ENCODE measurements at regions not wholly inside any gene's neighbourhood (a gene's known extent, or its start where the extent isn't known, plus 50 kb on each side); places are given as distances from the start of the nearest gene placed in this dataset.

- Mint-ChIP-seq H3K27me3 (peaks cover 35 to 65% of the 10 kb centered on the region in 2 donors), H3K9me3 (peaks cover 0 to 4% (median 1%) of the 10 kb centered on the region in 5 donors), H3K4me1 (no peaks in the 10 kb centered on the region), H3K4me3 (no peak overlapping the region), H3K36me3 (no peaks in the 10 kb centered on the region), H3K27ac (no peak overlapping the region)
- no peak for DNase-seq
- no peaks in the 10 kb centered on the region for H3K4me1 ChIP-seq (ENCODE audit: insufficient read depth, low read length)
- CTCF ChIA-PET, result no interaction called here
- no peaks in the 10 kb centered on the region for H3K36me3 ChIP-seq (ENCODE audit: insufficient read depth, low read length)
- no peaks in the 10 kb centered on the region for H3K9me3 ChIP-seq (ENCODE audit: low read length)
- H3K27ac ChIP-seq (ENCODE audit: low read depth, low read length), result no peak overlapping the region
- H3K4me3 ChIP-seq (ENCODE audit: low read length), result no peak overlapping the region
- POLR2A ChIA-PET, result no interaction called here
- peaks cover 5% of the 10 kb centered on the region for H3K27me3 ChIP-seq (ENCODE audit: insufficient read depth, low read length, poor library complexity, severe bottlenecking)
Measured at GRCh38 chr17:79667121-79667715, 56.4 kb upstream of the RBFOX3 start.

GRCh38 chr17:79666111-79666510 lies 55.3 kb upstream of the RBFOX3 start:
- peaks cover 33 to 69% of the 10 kb centered on the region in 2 donors for H3K27me3 Mint-ChIP-seq
- no peak for DNase-seq
- H3K4me3 ChIP-seq (ENCODE audit: low read length), result no peak overlapping the region
- peaks cover 0 to 9% (median 0%) of the 10 kb centered on the region in 5 donors for H3K9me3 Mint-ChIP-seq
- no peak overlapping the region for H3K4me3 Mint-ChIP-seq
- no peak overlapping the region for H3K27ac Mint-ChIP-seq
- no peaks in the 10 kb centered on the region for H3K36me3 Mint-ChIP-seq
- no peaks in the 10 kb centered on the region for H3K4me1 Mint-ChIP-seq
- H3K4me1 ChIP-seq (ENCODE audit: insufficient read depth, low read length), result no peaks in the 10 kb centered on the region
- peaks cover 5% of the 10 kb centered on the region for H3K27me3 ChIP-seq (ENCODE audit: insufficient read depth, low read length, poor library complexity, severe bottlenecking)
- no peak overlapping the region for H3K27ac ChIP-seq (ENCODE audit: low read depth, low read length)
- no peaks in the 10 kb centered on the region for H3K9me3 ChIP-seq (ENCODE audit: low read length)
- ChIA-PET CTCF (no interaction called here), POLR2A (no interaction called here)
- no peaks in the 10 kb centered on the region for H3K36me3 ChIP-seq (ENCODE audit: insufficient read depth, low read length)

GRCh38 chr17:79664930-79665737 lies 54.3 kb upstream of the RBFOX3 start:
- H3K4me3 Mint-ChIP-seq, result no peak overlapping the region
- peaks cover 5% of the 10 kb centered on the region for H3K27me3 ChIP-seq (ENCODE audit: insufficient read depth, low read length, poor library complexity, severe bottlenecking)
- H3K27ac ChIP-seq (ENCODE audit: low read depth, low read length), result no peak overlapping the region
- no peaks in the 10 kb centered on the region for H3K9me3 ChIP-seq (ENCODE audit: low read length)
- no peaks in the 10 kb centered on the region for H3K4me1 ChIP-seq (ENCODE audit: insufficient read depth, low read length)
- no peaks in the 10 kb centered on the region for H3K4me1 Mint-ChIP-seq
- H3K9me3 Mint-ChIP-seq, result peaks cover 0 to 9% (median 0%) of the 10 kb centered on the region in 5 donors
- H3K36me3 ChIP-seq (ENCODE audit: insufficient read depth, low read length), result no peaks in the 10 kb centered on the region
- no peak for DNase-seq
- H3K27me3 Mint-ChIP-seq, result peaks cover 30 to 73% of the 10 kb centered on the region in 2 donors
- H3K27ac Mint-ChIP-seq, result no peak overlapping the region
- H3K36me3 Mint-ChIP-seq, result no peaks in the 10 kb centered on the region
- no peak overlapping the region for H3K4me3 ChIP-seq (ENCODE audit: low read length)
- ChIA-PET POLR2A (no interaction called here), CTCF (no interaction called here)

GRCh38 chr17:79661292-79662041 lies 50.6 kb upstream of the RBFOX3 start:
- Mint-ChIP-seq H3K27me3 (peaks cover 33 to 63% of the 10 kb centered on the region in 2 donors), H3K27ac (no peak overlapping the region), H3K9me3 (peaks cover 0 to 9% (median 0%) of the 10 kb centered on the region in 5 donors), H3K36me3 (no peaks in the 10 kb centered on the region), H3K4me3 (no peak overlapping the region), H3K4me1 (no peaks in the 10 kb centered on the region)
- no peak for DNase-seq
- no peaks in the 10 kb centered on the region for H3K4me1 ChIP-seq (ENCODE audit: insufficient read depth, low read length)
- ChIA-PET CTCF (no interaction called here), POLR2A (no interaction called here)
- no peak overlapping the region for H3K27ac ChIP-seq (ENCODE audit: low read depth, low read length)
- no peak overlapping the region for H3K4me3 ChIP-seq (ENCODE audit: low read length)
- no peaks in the 10 kb centered on the region for H3K36me3 ChIP-seq (ENCODE audit: insufficient read depth, low read length)
- peaks cover 8% of the 10 kb centered on the region for H3K27me3 ChIP-seq (ENCODE audit: insufficient read depth, low read length, poor library complexity, severe bottlenecking)
- H3K9me3 ChIP-seq (ENCODE audit: low read length), result no peaks in the 10 kb centered on the region

Measured in CD8-positive, alpha-beta memory T cell (primary cell).